GM13976 (cell line): ENCODE measurements at regions not wholly inside any gene's neighbourhood (a gene's known extent, or its start where the extent isn't known, plus 50 kb on each side); places are given as distances from the start of the nearest gene placed in this dataset.

Experiments used
- DNase-seq: peaks from one replicate; pipeline ENCODE4 v3.0.0; 2012; ENCODE audit warnings: low spot score
- CTCF ChIP-seq: IDR thresholded peaks from 2 replicates; pipeline ENCODE4 v1.5.1; 2012; ENCODE audit warnings: borderline replicate concordance, mild to moderate bottlenecking; ENCODE audit not compliant: insufficient read depth; ENCODE audit errors: extremely low read depth, missing control alignments, control extremely low read depth
- in situ Hi-C: fragments of 300-500 bp; cut with MboI; formaldehyde crosslinking; loops from one replicate; pipeline ENCODE4 v1.12.0; 2022; ENCODE audit warnings: low sequenced_read_pairs, mixed read lengths, inconsistent platforms; ENCODE audit not compliant: unreplicated experiment

- no peak for DNase-seq
- in situ Hi-C loops, result no loop called here
- no peak for TF ChIP-seq CTCF
Observed at GRCh38 chr2:182540252-182540651, 113.4 kb upstream of the PDE1A start.

DNA sequence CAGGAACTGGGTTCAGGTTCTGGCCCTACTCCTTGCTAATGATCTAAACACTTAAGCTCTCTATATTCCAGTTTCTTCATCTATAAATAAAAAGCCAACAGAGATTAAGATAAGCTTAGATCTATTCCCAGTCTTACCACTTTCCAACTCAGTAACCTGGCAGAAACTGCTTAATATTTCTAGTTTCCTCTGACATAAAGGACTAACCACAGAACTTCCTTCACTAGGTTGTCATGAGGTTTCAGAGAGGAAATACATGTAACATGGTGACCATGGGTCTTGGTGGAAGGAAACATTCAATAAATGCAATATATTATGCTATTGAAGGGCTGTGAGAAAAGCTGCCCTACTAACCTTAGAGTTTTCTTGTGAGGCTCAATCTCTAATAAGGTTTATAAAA lies 114.4 kb upstream of the PDE1A start:
- TF ChIP-seq CTCF, result no peak
- in situ Hi-C loops, result no loop called here
- no peak for DNase-seq

DNA sequence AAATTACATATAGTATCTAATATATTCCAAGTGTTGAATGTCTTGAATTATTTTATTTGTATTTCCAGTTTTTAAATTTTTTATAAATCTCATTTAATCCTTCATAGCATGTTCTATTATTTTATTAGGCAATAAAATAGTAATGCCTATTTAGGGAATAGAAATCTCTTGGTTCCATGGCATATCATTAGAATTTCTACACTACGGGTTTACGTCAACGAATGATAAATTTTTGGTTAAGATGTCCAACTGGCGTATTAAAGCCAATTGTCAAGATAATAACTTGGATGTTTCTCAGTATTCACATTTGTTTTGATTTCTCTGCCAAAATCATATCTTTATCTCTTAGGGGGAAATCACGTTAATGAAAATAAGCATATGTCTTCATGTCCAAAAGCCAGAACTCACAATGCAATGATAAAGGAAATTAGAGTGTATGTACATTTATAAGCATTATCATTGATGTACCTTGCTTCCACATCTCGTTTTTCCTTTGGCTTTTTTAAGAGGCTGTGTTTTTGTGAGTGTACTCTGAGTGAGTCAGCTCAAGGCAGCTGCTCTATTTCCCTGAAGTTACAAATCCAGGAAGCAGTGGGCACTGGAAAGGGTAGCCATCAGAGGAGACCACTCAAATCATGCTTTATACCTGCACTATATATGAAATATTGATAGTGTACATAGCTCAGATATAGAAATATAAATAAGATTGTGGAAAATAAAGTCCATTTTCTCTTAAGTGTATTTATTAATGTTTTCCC lies 115.8 kb upstream of the PDE1A start:
- in situ Hi-C loops, result no loop called here
- DNase-seq, result no peak
- no peak for TF ChIP-seq CTCF

DNA sequence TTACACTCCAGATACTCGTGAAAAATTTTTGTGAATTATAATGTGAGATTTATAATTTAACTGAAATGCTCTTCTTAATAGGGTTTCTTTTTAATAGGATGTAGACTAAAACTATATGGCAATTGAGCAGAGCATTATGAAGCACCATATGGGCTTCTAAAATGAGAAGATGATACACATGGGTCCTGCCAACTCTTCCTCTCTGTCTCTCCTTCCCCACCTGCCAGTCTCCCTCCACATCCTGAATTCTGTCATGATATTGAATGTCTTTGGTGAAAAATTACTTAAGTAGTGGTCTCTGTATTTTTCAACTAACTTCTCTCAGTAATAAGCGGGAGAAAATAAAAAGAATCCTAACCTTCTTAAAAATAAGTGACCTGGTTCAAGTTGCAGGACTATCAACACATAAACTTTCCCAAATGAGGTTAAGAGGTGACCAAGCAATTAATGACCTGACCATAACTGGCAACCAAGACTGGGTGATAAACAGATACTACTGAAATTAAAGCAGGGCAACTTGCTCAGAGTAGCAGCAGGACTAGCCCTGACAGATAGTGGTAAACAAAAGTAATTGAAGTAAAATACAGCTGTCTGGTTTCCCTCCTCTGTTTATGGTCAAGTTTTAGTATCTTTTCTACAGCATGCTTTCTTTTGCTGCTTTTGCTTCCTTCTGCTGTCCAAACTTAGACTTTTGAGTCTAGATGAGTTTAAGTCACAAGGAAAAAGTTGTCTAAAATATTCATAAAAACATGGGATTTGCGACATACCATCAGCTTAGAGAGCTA lies 117.1 kb upstream of the PDE1A start:
- DNase-seq, result no peak
- TF ChIP-seq CTCF, result no peak
- in situ Hi-C loops, result no loop called here

GRCh38 chr2:182545420-182546167 lies 118.8 kb upstream of the PDE1A start:
- in situ Hi-C loops, result no loop called here
- DNase-seq, result no peak
- no peak for TF ChIP-seq CTCF
